ENCODE measurements at regions not wholly inside any gene's neighbourhood (a gene's known extent, or its start where the extent isn't known, plus 50 kb on each side); places are given as distances from the start of the nearest gene placed in this dataset.

GRCh38 chr4:10182446-10183424 is 66.1 kb upstream of the WDR1 start:
- Mint-ChIP-seq H3K4me1 (peaks cover 6% of the 10 kb centered on the region), H3K9me3 (ENCODE audit: insufficient read depth) (no peaks in the 10 kb centered on the region), H3K27me3 (peaks cover 18% of the 10 kb centered on the region), H3K4me3 (no peak overlapping the region), H3K27ac (no peak overlapping the region)
- Histone ChIP-seq H3K9me3 (ENCODE audit: control extremely low read depth in 1 of 3, control insufficient read depth in 2 of 3, insufficient read depth in 1 of 3, low read length in 2 of 3) (no peaks in the 10 kb centered on the region), H3K9ac (ENCODE audit: low read length) (no peak overlapping the region), H3K4me1 (ENCODE audit: control insufficient read depth in 2 of 2, insufficient read depth in 2 of 2, low read length in 2 of 2) (peaks cover 0 to 6% of the 10 kb centered on the region in 2 donors), H3K27ac (ENCODE audit: low read length in 2 of 2) (no peak overlapping the region), H3K4me3 (ENCODE audit: control extremely low read depth in 1 of 5, extremely low read depth in 1 of 5, insufficient read depth in 1 of 5, low read depth in 2 of 5, low read length in 4 of 5) (no peak overlapping the region), H2AFZ (ENCODE audit: insufficient read depth, low read depth, low read length, poor library complexity, severe bottlenecking) (no peak overlapping the region), H3K36me3 (replicated peaks in 1 of 2; ENCODE audit: control extremely low read depth in 1 of 2, control insufficient read depth in 1 of 2, extremely low read depth in 1 of 2, insufficient read depth in 2 of 2, low read length in 1 of 2) (no peaks in the 10 kb centered on the region), H3K4me2 (replicated peaks; ENCODE audit: low read depth, low read length, poor library complexity, severe bottlenecking) (no peak overlapping the region), H3K27me3 (replicated peaks in 1 of 4; ENCODE audit: control extremely low read depth in 1 of 4, control insufficient read depth in 3 of 4, insufficient read depth in 4 of 4, low read length in 3 of 4) (peaks cover 0 to 2% (median 0%) of the 10 kb centered on the region in 4 experiments), H4K20me1 (ENCODE audit: control insufficient read depth, insufficient read depth, low read length, poor library complexity, severe bottlenecking) (no peaks in the 10 kb centered on the region), H3K79me2 (ENCODE audit: control insufficient read depth, insufficient read depth, low read length) (no peaks in the 10 kb centered on the region)
- intact Hi-C loops (cut with micrococcal nuclease), result no loop called here
- TF ChIP-seq EZH2 (IDR thresholded peaks at IDR 0.05; ENCODE audit: borderline replicate concordance, insufficient read depth, low read depth, low read length, poor library complexity, severe bottlenecking) (no peak), CTCF (IDR thresholded peaks at IDR 0.05) (no peak)
- DNase-seq (no peak), ATAC-seq (ENCODE audit: low read depth) (no peak)
- CTCF ChIA-PET, result interaction anchor here (1.4 kb wide), 1 partner anchor 17 kb away, joined by 3 read pairs; no protein-coding TSS in a partner anchor
- POLR2A ChIA-PET, result no interaction called here
- 93% methylated on average over 2 of the region's 6 CpGs for WGBS (ENCODE audit: insufficient coverage)

Measured in B cell (primary cell).